ENCODE measurements at regions not wholly inside any gene's neighbourhood (a gene's known extent, or its start where the extent isn't known, plus 50 kb on each side); places are given as distances from the start of the nearest gene placed in this dataset.

DNA sequence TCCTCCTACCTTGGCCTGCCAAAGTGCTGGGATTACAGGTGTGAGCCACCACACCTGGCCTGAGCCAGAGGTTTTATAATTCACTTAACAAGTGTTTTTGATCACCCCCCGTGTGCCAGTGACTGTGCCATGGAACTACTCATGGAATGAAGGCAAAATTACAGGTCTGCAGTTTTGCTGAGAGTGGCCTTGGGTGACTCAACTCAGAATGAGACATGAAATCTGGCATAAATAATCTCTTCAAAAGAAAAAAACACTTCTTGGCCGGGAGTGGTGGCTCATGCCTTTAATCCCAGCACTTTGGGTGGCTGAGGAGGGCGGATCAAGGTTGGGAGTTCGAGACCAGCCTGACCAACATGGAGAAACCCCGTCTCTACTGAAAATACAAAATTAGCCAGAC is 166.9 kb upstream of the SALL4 start:
- no peak for TF ChIP-seq CTCF (optimal IDR thresholded peaks at IDR 0.05 in 1 of 3, IDR thresholded peaks at IDR 0.05 in 1 of 3, conservative IDR thresholded peaks at IDR 0.05 in 1 of 3; ENCODE audit: extremely low read depth in 1 of 3, insufficient read depth in 2 of 3, low read length in 3 of 3)
- no peak for TF ChIP-seq EZH2 (IDR thresholded peaks at IDR 0.05; ENCODE audit: low read length)
